Heart left ventricle (tissue), 16 donors: ENCODE measurements at regions not wholly inside any gene's neighbourhood (a gene's known extent, or its start where the extent isn't known, plus 50 kb on each side); places are given as distances from the start of the nearest gene placed in this dataset.

Experiments used
- ATAC-seq, 4 donors: fragments of 200-7000 bp; cut with Tn5 transposase; one replicate each; pipeline ENCODE4 v1.9.1; 2020 to 2022; ENCODE audit warnings: moderate library complexity in 4 of 4, mild to moderate bottlenecking in 3 of 4, moderate number of reproducible peaks in 1 of 4
- DNase-seq, 5 donors: peaks; one replicate each; pipeline ENCODE4 v3.0.0-alpha.2; 2020
- H3K27ac ChIP-seq, 12 donors: fragments of 200-600 bp; sonication (generic) in 4 of 12; one replicate each; pipeline versions ENCODE4 v1.5.0 to v1.8.0; 2016 to 2022; ENCODE audit warnings: mild to moderate bottlenecking in 2 of 12
- H3K27me3 ChIP-seq, 9 donors: fragments of 200-600 bp; sonication (generic) in 2 of 9; one replicate each; pipeline versions ENCODE4 v1.5.1 to v1.8.0; 2016 to 2022; ENCODE audit warnings: mild to moderate bottlenecking in 3 of 9
- H3K36me3 ChIP-seq, 9 donors: fragments of 200-600 bp; sonication (generic) in 2 of 9; one replicate each; pipeline versions ENCODE4 v1.5.0 to v1.8.0; 2018 to 2022; ENCODE audit warnings: mild to moderate bottlenecking in 2 of 9
- H3K4me1 ChIP-seq, 12 donors: fragments of 200-600 bp; sonication (generic) in 4 of 12; one replicate each; pipeline versions ENCODE4 v1.5.0 to v1.8.0; 2016 to 2022; ENCODE audit warnings: mild to moderate bottlenecking in 3 of 12
- H3K4me3 ChIP-seq, 12 donors: fragments of 200-600 bp; sonication (generic) in 4 of 12; one replicate each; pipeline versions ENCODE4 v1.5.0 to v1.8.0; 2017 to 2022; ENCODE audit warnings: mild to moderate bottlenecking in 9 of 12, moderate library complexity in 4 of 12
- H3K9me3 ChIP-seq, 12 donors: fragments of 200-600 bp; sonication (generic) in 4 of 12; one replicate each; pipeline versions ENCODE4 v1.5.0 to v1.8.0; 2016 to 2022; ENCODE audit warnings: mild to moderate bottlenecking in 1 of 12
- POLR2A ChIP-seq, 2 donors: fragments of 450-650 bp; IDR thresholded peaks; one replicate each; pipeline ENCODE4 v1.6.1; 2017; ENCODE audit warnings: antibody characterized with exemption in 2 of 2, mild to moderate bottlenecking in 2 of 2, moderate library complexity in 2 of 2
- WGBS, 4 donors: extraction: QIAGEN DNeasy Blood & Tissue Kit in 2 of 4; methylation state at CpG; one replicate each; pipeline versions ENCODE4 v1.1.5 to v1.1.7; 2013 to 2018; 5-methylcytosine and 5-hydroxymethylcytosine counted together
- intact Hi-C, 10 donors: fragments of 100-400 bp; cut with DNase I; formaldehyde crosslinking; loops; one replicate each; pipeline versions ENCODE4 v1.11.1 to v1.14.2; 2022
- TF ChIP-seq, protein P1 (sequence below), 12 donors: fragments of 200-600 bp; sonication (generic) in 4 of 12; IDR thresholded peaks; one replicate each; pipeline versions ENCODE4 v1.5.0 to v1.8.0; 2018 to 2022; ENCODE audit warnings: antibody characterized with exemption in 12 of 12, mild to moderate bottlenecking in 5 of 12
- donor health status: ischemic (EF 13 %, LVEDD 7.1; RV severe dilation, severe dysfunction).
- donor health status: healthy with polysubstance abuse.
- donor health status: DM: no; HTN: yes; CAD: no.
- donor health status: DM: no; HTN: no; CAD: no.
- donor health status: ischemic (EF 25% LVEDD 6.9; RV normal size, moderate dysfunction).
- donor health status: ischemic (EF 25% LVEDD 5.7; RV mildly dilated, moderate dysfunction).
- donor health status: healthy.
- donor health status: DM: yes; HTN: yes; CAD: no.
- donor health status: ischemic (EF 35%, LVEDD 5.7; RV mildly dilated, moderate dysfunction).
- donor health status: nonischemic (EF 11% LVEDD 7.7; RV severe dilation, severe dysfunction).
- donor health status: DM: yes; HTN: yes; CAD: no.
- donor health status: PGD.
- donor health status: ischemic (EF 29% LVEDD 5.4; RV normal size, mild dysfunction).
- donor health status: nonischemic (EF 23%, LVEDD 6.1; RV moderate dilation, normal function).

DNA sequence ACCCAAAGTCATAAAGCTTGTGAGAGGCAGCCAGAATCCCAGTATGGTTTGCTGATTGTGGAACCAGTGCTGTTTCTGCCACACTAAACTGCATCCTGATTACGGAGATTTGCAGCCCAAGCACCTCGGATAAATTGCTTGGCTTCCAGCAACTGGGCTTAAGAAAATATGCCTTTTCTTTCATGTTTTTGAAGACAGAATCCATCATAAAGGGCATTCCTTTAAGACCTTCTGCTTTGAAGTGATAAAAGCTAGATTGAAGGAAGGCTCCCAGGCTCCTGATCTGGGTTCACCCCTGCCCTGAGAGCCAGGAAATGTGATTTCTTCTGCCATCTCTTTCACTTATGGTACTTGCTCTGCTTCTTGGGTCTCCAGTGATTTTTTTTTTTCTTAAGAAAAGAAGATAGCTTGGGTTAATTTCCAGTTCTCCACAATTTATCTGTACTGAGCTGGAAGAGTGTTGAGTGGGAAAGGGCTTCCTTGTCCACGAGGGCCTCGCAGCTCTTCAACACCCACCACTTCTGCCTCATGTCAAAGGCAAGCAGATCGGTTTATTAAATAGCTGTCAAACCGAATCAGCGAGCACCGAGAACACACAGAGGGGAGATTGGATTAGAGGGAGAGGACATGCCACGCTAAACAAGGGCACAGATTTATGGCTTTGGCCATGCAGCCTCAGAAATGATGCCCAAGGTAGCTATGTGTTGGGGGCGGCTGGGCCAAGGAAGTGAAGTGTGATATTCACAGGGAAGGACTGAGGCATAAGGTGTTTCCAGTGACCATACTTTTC is 94.9 kb upstream of the TBX20 start:
- Histone ChIP-seq H3K27me3 (no peaks in the 10 kb centered on the region), H3K36me3 (no peaks in the 10 kb centered on the region), H3K4me3 (no peak overlapping the region), H3K9me3 (no peaks in the 10 kb centered on the region), H3K4me1 (no peaks in the 10 kb centered on the region), H3K27ac (no peak overlapping the region)
- WGBS, 4 donors, result 75 to 83% (median 77%) methylated on average over 10 of the region's 10 CpGs
- DNase-seq, result no peak
- no peak for TF ChIP-seq POLR2A (IDR thresholded peaks at IDR 0.05)
- ATAC-seq, result no peak
- intact Hi-C loops, result no loop called here

DNA sequence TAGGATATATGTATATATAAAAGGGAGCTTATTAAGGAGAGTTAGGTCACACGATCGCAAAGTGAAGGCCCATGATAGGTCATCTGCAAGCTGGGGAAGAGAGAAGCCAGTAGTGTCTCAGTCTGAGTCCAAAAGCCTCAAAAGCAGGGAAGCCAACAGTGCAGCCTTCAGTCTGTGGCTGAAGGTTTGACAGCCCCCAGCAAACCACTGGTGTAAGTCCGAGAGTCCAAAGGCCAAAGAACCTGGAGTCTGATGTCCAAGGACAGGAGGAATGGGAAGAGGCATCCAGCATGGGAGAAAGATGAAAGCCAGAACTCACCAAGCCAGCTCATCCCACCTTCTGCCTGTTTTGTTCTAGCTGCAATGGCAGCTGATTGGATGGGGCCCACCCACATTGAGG is 88.9 kb upstream of the TBX20 start:
- Histone ChIP-seq H3K4me1 (no peaks in the 10 kb centered on the region), H3K9me3 (no peaks in the 10 kb centered on the region), H3K27ac (no peak overlapping the region), H3K4me3 (no peak overlapping the region), H3K36me3 (no peaks in the 10 kb centered on the region), H3K27me3 (no peaks in the 10 kb centered on the region)
- no peak for ATAC-seq
- intact Hi-C loops, result no loop called here
- no peak for DNase-seq
- 85 to 94% (median 92%) methylated on average over 3 of the region's 3 CpGs for WGBS, 4 donors
- TF ChIP-seq, protein P1, sequence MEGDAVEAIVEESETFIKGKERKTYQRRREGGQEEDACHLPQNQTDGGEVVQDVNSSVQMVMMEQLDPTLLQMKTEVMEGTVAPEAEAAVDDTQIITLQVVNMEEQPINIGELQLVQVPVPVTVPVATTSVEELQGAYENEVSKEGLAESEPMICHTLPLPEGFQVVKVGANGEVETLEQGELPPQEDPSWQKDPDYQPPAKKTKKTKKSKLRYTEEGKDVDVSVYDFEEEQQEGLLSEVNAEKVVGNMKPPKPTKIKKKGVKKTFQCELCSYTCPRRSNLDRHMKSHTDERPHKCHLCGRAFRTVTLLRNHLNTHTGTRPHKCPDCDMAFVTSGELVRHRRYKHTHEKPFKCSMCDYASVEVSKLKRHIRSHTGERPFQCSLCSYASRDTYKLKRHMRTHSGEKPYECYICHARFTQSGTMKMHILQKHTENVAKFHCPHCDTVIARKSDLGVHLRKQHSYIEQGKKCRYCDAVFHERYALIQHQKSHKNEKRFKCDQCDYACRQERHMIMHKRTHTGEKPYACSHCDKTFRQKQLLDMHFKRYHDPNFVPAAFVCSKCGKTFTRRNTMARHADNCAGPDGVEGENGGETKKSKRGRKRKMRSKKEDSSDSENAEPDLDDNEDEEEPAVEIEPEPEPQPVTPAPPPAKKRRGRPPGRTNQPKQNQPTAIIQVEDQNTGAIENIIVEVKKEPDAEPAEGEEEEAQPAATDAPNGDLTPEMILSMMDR (IDR thresholded peaks at IDR 0.05), result no peak
- no peak for TF ChIP-seq POLR2A (IDR thresholded peaks at IDR 0.05)

DNA sequence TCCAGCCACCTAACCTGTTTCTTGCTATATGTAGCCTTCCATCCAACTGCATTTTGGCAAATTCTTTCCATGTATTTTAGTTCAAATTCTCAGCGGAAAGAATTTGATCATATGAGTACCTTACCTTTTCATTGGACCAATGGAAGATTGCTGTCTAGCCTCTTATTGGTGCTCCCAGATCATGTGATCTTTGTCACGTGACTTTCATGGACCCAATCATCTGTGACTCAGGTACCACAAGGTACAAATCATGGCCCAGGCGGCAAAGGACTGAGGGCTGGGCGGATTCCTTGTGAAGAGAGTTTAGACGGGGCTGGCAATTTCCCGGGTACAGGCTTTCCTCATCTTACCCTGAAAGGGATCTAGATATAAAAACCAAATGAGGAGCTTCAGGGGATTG is 85.9 kb upstream of the TBX20 start:
- no peak overlapping the region for H3K4me3 ChIP-seq
- DNase-seq (no peak), ATAC-seq (no peak)
- H3K27me3 ChIP-seq, result no peaks in the 10 kb centered on the region
- H3K27ac ChIP-seq, result no peak overlapping the region
- intact Hi-C loops, result no loop called here
- H3K9me3 ChIP-seq, result no peaks in the 10 kb centered on the region
- no peaks in the 10 kb centered on the region for H3K36me3 ChIP-seq
- peaks cover 0 to 5% (median 0%) of the 10 kb centered on the region in 12 donors for H3K4me1 ChIP-seq
- WGBS, 4 donors, result 91 to 95% (median 93%) methylated on average over 6 of the region's 6 CpGs
- TF ChIP-seq, protein P1 (IDR thresholded peaks at IDR 0.05), result no peak
- no peak for TF ChIP-seq POLR2A (IDR thresholded peaks at IDR 0.05)

DNA sequence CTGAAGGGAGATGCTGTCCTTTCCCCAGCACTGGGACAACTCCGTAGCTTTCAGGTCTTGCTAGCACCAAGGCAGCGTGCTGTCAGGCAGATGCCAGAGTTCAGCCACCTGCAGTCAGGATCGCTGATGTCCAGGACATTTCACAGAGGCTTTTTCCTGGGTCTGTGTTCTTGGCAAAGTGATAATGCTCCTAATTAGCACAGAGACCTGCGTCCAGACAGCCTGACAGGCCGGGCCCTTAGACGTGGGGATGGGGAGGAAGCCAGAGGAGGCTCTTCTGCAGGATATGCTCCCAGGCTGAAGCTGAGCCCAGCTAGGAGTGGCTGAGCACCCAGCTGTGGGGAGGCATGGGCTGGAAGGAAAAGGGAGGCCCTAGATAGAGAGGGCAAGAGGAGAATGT is 82.5 kb upstream of the TBX20 start:
- H3K9me3 ChIP-seq, result no peaks in the 10 kb centered on the region
- peak in 3 of 4 donors; percentile 5 to 61 (median 48) for ATAC-seq
- no peak overlapping the region for H3K4me3 ChIP-seq
- 27 to 37% (median 32%) methylated on average over 4 to 6 of the region's 6 CpGs for WGBS, 4 donors
- H3K4me1 ChIP-seq, result peaks cover 0 to 24% (median 0%) of the 10 kb centered on the region in 12 donors
- intact Hi-C loops, result no loop called here
- peak in 2 of 5 donors; percentile 34 to 52 for DNase-seq
- no peaks in the 10 kb centered on the region for H3K27me3 ChIP-seq
- TF ChIP-seq POLR2A (IDR thresholded peaks at IDR 0.05), result no peak
- TF ChIP-seq, protein P1 (IDR thresholded peaks at IDR 0.05), result no peak
- H3K27ac ChIP-seq, result peak overlapping the region in 2 of 12 donors; percentile 9 to 47
- H3K36me3 ChIP-seq, result no peaks in the 10 kb centered on the region
